Spleen (tissue), 11 donors: ENCODE measurements at regions not wholly inside any gene's neighbourhood (a gene's known extent, or its start where the extent isn't known, plus 50 kb on each side); places are given as distances from the start of the nearest gene placed in this dataset.
"Not testable (repeated sequence)": the region's sequence is repeated elsewhere in the genome, so short reads cannot be mapped to it uniquely, and the experiment has no call there.

Experiments used
- DNase-seq: peaks from one replicate; pipeline ENCODE4 v3.0.0-alpha.2; 2020
- H3K27ac ChIP-seq, 8 donors: fragments of 200-600 bp; sonication (generic) in 7 of 8; 1 replicate in 4 of 8; 2 replicates in 4 of 8; pipeline versions ENCODE4 v1.5.0 to v1.8.0; 2016 to 2021; ENCODE audit warnings: inconsistent platforms in 4 of 8, mild to moderate bottlenecking in 4 of 8, moderate library complexity in 1 of 8
- H3K27me3 ChIP-seq, 7 donors: fragments of 200-600 bp; sonication (generic) in 6 of 7; replicated peaks in 1 of 7; 1 replicate in 4 of 7; 2 replicates in 3 of 7; pipeline versions ENCODE4 v1.5.0 to v1.8.0; 2016 to 2021; ENCODE audit warnings: inconsistent platforms in 3 of 7, mild to moderate bottlenecking in 1 of 7
- H3K36me3 ChIP-seq, 6 donors: fragments of 200-600 bp; sonication (generic) in 5 of 6; 1 replicate in 4 of 6; 2 replicates in 2 of 6; pipeline versions ENCODE4 v1.5.0 to v1.8.0; 2016 to 2021; ENCODE audit warnings: inconsistent platforms in 2 of 6
- H3K4me1 ChIP-seq, 6 donors: fragments of 200-600 bp; sonication (generic) in 5 of 6; 1 replicate in 3 of 6; 2 replicates in 3 of 6; pipeline versions ENCODE4 v1.5.0 to v1.8.0; 2016 to 2021; ENCODE audit warnings: inconsistent platforms in 3 of 6
- H3K4me3 ChIP-seq, 8 donors: fragments of 200-600 bp; sonication (generic) in 7 of 8; 1 replicate in 4 of 8; 2 replicates in 4 of 8; pipeline versions ENCODE4 v1.5.0 to v1.8.0; 2016 to 2021; ENCODE audit warnings: inconsistent platforms in 4 of 8, mild to moderate bottlenecking in 4 of 8, moderate library complexity in 2 of 8
- H3K9me3 ChIP-seq, 8 donors: fragments of 200-600 bp; sonication (generic) in 7 of 8; 1 replicate in 4 of 8; 2 replicates in 4 of 8; pipeline versions ENCODE4 v1.5.0 to v1.8.0; 2016 to 2021; ENCODE audit warnings: inconsistent platforms in 4 of 8
- CTCF ChIP-seq, 11 experiments: fragments of 200-600 bp in 7 of 11; fragments of 450-650 bp in 4 of 11; sonication (generic) in 4 of 11; IDR thresholded peaks in 8 of 11; conservative IDR thresholded peaks in 3 of 11; 1 replicate in 7 of 11; 2 replicates in 4 of 11; pipeline versions ENCODE4 v1.4.0 to v1.8.0; 2016 to 2021; ENCODE audit warnings: antibody characterized with exemption in 11 of 11, inconsistent platforms in 4 of 11, mild to moderate bottlenecking in 1 of 11
- POLR2A ChIP-seq, 3 donors: fragments of 450-650 bp; IDR thresholded peaks; one replicate each; pipeline ENCODE4 v1.5.1; 2017; ENCODE audit warnings: antibody characterized with exemption in 3 of 3, mild to moderate bottlenecking in 1 of 3
- POLR2AphosphoS5 ChIP-seq, 3 donors: sonication (generic); formaldehyde crosslinking; IDR thresholded peaks; one replicate each; pipeline ENCODE4 v1.5.1; 2017; ENCODE audit warnings: antibody characterized with exemption in 3 of 3
- WGBS, 5 donors: extraction: QIAGEN DNeasy Blood & Tissue Kit in 3 of 5; methylation state at CpG; one replicate each; pipeline versions ENCODE4 v1.1.5 to v1.1.7; 2013 to 2018; 5-methylcytosine and 5-hydroxymethylcytosine counted together
- intact Hi-C: fragments of 100-400 bp; cut with DNase I; formaldehyde crosslinking; loops from one replicate; pipeline ENCODE4 v1.15.0; 2023; ENCODE audit warnings: low total_unique reads
- donor health status: healthy with polysubstance abuse.
- donor health status: DM: no; HTN: no; CAD: no; lungs with moderate emphysema.
- donor health status: DM: no; HTN: no; CAD: no.
- donor health status: Bipolar disorder and iron deficiency.
- donor health status: healthy.
- donor health status: DM: no; HTN: no; CAD: no.
- donor health status: DM: yes; HTN: yes; CAD: no.

- H3K4me1 ChIP-seq, H3K27me3 ChIP-seq, H3K4me3 ChIP-seq, H3K36me3 ChIP-seq, H3K27ac ChIP-seq, DNase-seq, intact Hi-C loops, H3K9me3 ChIP-seq: not testable (repeated sequence)
- 91 to 95% (median 94%) methylated on average over 20 to 22 of the region's 22 CpGs for WGBS, 5 donors
Measured at GRCh38 chr7:51389216-51389812, 72.7 kb upstream of the COBL start.

GRCh38 chr7:51388241-51388640 is 71.6 kb upstream of the COBL start:
- H3K4me3 ChIP-seq, intact Hi-C loops, H3K27ac ChIP-seq, H3K9me3 ChIP-seq, H3K4me1 ChIP-seq, H3K36me3 ChIP-seq, H3K27me3 ChIP-seq, DNase-seq: not testable (repeated sequence)
- WGBS, 5 donors, result 89 to 96% (median 95%) methylated on average over 11 to 14 of the region's 16 CpGs

- H3K4me1 ChIP-seq, H3K36me3 ChIP-seq, H3K27me3 ChIP-seq, H3K4me3 ChIP-seq, intact Hi-C loops, H3K27ac ChIP-seq, H3K9me3 ChIP-seq, DNase-seq: not testable (repeated sequence)
- WGBS, 5 donors, result 92 to 100% (median 92%) methylated on average over 2 to 34 of the region's 34 CpGs
Measured at GRCh38 chr7:51386806-51387568, 70.4 kb upstream of the COBL start.

- intact Hi-C loops, DNase-seq, H3K27me3 ChIP-seq, H3K27ac ChIP-seq, H3K4me1 ChIP-seq, H3K9me3 ChIP-seq, H3K4me3 ChIP-seq, H3K36me3 ChIP-seq: not testable (repeated sequence)
- 89 to 93% (median 89%) methylated on average over 6 to 14 of the region's 17 CpGs for WGBS, 5 donors
Measured at GRCh38 chr7:51386184-51386583, 69.6 kb upstream of the COBL start.

- H3K4me3 ChIP-seq, H3K27me3 ChIP-seq, intact Hi-C loops, H3K9me3 ChIP-seq, H3K27ac ChIP-seq, H3K36me3 ChIP-seq, H3K4me1 ChIP-seq, DNase-seq: not testable (repeated sequence)
- 74 to 86% (median 84%) methylated on average over 3 to 7 of the region's 7 CpGs; no CpG with 5 or more reads in 1 of the 5 donors for WGBS, 5 donors
Measured at GRCh38 chr7:51382243-51382642, 65.6 kb upstream of the COBL start.

GRCh38 chr7:51376420-51377092 is 59.9 kb upstream of the COBL start:
- Histone ChIP-seq H3K36me3 (no peaks in the 10 kb centered on the region), H3K9me3 (no peaks in the 10 kb centered on the region), H3K4me3 (no peak overlapping the region), H3K4me1 (no peaks in the 10 kb centered on the region), H3K27me3 (no peaks in the 10 kb centered on the region), H3K27ac (no peak overlapping the region)
- DNase-seq, result no peak
- intact Hi-C loops, result no loop called here
- 82 to 91% (median 89%) methylated on average over 4 of the region's 4 CpGs for WGBS, 5 donors
- TF ChIP-seq POLR2A (IDR thresholded peaks at IDR 0.05) (no peak), CTCF (IDR thresholded peaks at IDR 0.05 in 8 of 11, conservative IDR thresholded peaks at IDR 0.05 in 3 of 11) (no peak), POLR2AphosphoS5 (IDR thresholded peaks at IDR 0.05) (no peak)
